OCI-LY7 (cell line): ENCODE measurements at regions not wholly inside any gene's neighbourhood (a gene's known extent, or its start where the extent isn't known, plus 50 kb on each side); places are given as distances from the start of the nearest gene placed in this dataset.

Experiments used
- BruUV-seq: library from RNA; stranded (reverse); fragments of 400-500 nt; replicated peaks from 2 replicates; lab custom pipeline; 2021; lab: Mats Ljungman, UMichigan
- CTCF ChIA-PET: fragments of 300-600 bp; sonication (Branson Sonifier 250); formaldehyde crosslinking; loops from one replicate; lab custom pipeline; 2022; ENCODE audit warnings: antibody characterized with exemption; ENCODE audit not compliant: unreplicated experiment; lab: Charles Lee
- POLR2A ChIA-PET: fragments of 300-600 bp; sonication (Branson Sonifier 250); formaldehyde crosslinking; loops from one replicate; lab custom pipeline; 2022; ENCODE audit warnings: antibody characterized with exemption; lab: Charles Lee
- DNase-seq: peaks from one replicate; pipeline ENCODE4 v3.0.0-alpha.2; 2015; ENCODE audit warnings: low spot score
- H2AFZ ChIP-seq: fragments of 200-600 bp; sonication (generic), shearing (Covaris generic); 2 replicates; pipeline ENCODE4 v1.6.1; 2014; ENCODE audit warnings: mild to moderate bottlenecking, antibody characterized with exemption, low read length, moderate library complexity
- H3K27ac ChIP-seq: fragments of 200-600 bp; sonication (generic); 2 replicates; pipeline ENCODE4 v1.5.1; 2014; ENCODE audit warnings: mixed run types, low read depth, mild to moderate bottlenecking, moderate library complexity, low read length, inconsistent platforms; ENCODE audit not compliant: poor library complexity, severe bottlenecking
- H3K36me3 ChIP-seq: fragments of 200-600 bp; sonication (generic); 2 replicates; pipeline ENCODE4 v1.6.1; 2014; ENCODE audit warnings: mild to moderate bottlenecking, antibody characterized with exemption, low read length, moderate library complexity, mixed read lengths; ENCODE audit not compliant: insufficient read depth
- H3K4me1 ChIP-seq: fragments of 200-600 bp; sonication (generic); 2 replicates; pipeline ENCODE4 v1.5.1; 2014; ENCODE audit warnings: mild to moderate bottlenecking, low read length; ENCODE audit not compliant: insufficient read depth, poor library complexity, severe bottlenecking
- H3K4me2 ChIP-seq: fragments of 200-600 bp; sonication (generic); 2 replicates; pipeline ENCODE4 v1.6.1; 2014; ENCODE audit warnings: mild to moderate bottlenecking, low read length
- H3K4me3 ChIP-seq: fragments of 200-600 bp; sonication (generic); 2 replicates; pipeline ENCODE4 v1.5.1; 2014; ENCODE audit warnings: mild to moderate bottlenecking, low read depth, low read length; ENCODE audit not compliant: poor library complexity, severe bottlenecking
- H3K79me2 ChIP-seq: fragments of 200-600 bp; sonication (generic); 2 replicates; pipeline ENCODE4 v1.6.1; 2016; ENCODE audit warnings: low read depth, mild to moderate bottlenecking, low read length, moderate library complexity, mixed read lengths; ENCODE audit not compliant: insufficient read depth
- H3K9me2 ChIP-seq: fragments of 200-600 bp; sonication (generic); 2 replicates; pipeline ENCODE4 v1.6.1; 2016; ENCODE audit warnings: mild to moderate bottlenecking, low read length, mixed read lengths; ENCODE audit not compliant: insufficient read depth
- H3K9me3 ChIP-seq: fragments of 200-600 bp; sonication (generic); 2 replicates; pipeline ENCODE4 v1.6.1; 2014; ENCODE audit warnings: mild to moderate bottlenecking, mixed run types, low read length, mixed read lengths
- H4K20me1 ChIP-seq: fragments of 200-600 bp; sonication (generic); 2 replicates; pipeline ENCODE4 v1.6.1; 2014; ENCODE audit warnings: mild to moderate bottlenecking, antibody characterized with exemption, low read length, moderate library complexity, mixed read lengths; ENCODE audit not compliant: insufficient read depth
- EZH2phosphoT487 ChIP-seq: fragments of 200-600 bp; sonication (generic); IDR thresholded peaks from 2 replicates; pipeline ENCODE4 v1.6.1; 2018; ENCODE audit warnings: low read depth, borderline replicate concordance, mild to moderate bottlenecking, mixed run types, antibody characterized with exemption, low read length, moderate library complexity, mixed read lengths
- intact Hi-C: fragments of 100-400 bp; cut with micrococcal nuclease; formaldehyde crosslinking; loops from one replicate; pipeline ENCODE4 v1.10.0; 2022; ENCODE audit not compliant: unreplicated experiment
- TF ChIP-seq, protein P1 (sequence below): fragments of 200-600 bp; sonication (generic); conservative IDR thresholded peaks from 2 replicates; pipeline ENCODE4 v1.5.1; 2014; ENCODE audit warnings: mild to moderate bottlenecking, antibody characterized with exemption, low read length, moderate library complexity, mixed read lengths

DNA sequence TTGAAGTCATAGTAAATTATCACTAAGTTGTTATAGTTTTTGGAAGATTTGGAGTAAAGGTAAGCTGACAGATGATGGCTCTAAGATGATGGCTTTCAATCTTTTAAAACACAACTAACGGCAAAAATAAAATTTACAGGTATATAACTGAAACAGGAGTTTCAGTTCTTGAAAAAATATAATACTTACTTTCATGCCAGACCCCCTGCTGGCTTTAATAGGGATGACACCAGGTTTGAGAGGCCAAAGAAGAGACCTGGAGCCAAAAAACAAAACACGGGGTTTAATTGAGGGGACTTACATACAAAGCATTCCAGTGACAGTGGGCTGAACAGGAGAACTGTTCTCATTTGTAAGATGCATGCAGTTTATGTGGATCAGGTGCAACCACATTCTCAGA is 301.7 kb upstream of the PCSK5 start:
- BruUV-seq: no TSS peak
- Histone ChIP-seq H3K79me2 (no peaks in the 10 kb centered on the region), H3K9me3 (no peaks in the 10 kb centered on the region), H2AFZ (peak overlapping the region; percentile 15; the same call in 1 of the 2 replicates), H3K4me3 (no peak overlapping the region), H3K9me2 (no peaks in the 10 kb centered on the region), H4K20me1 (no peaks in the 10 kb centered on the region), H3K36me3 (no peaks in the 10 kb centered on the region), H3K27ac (no peak overlapping the region), H3K4me2 (peak overlapping the region; percentile 23; the same call in 1 of the 2 replicates), H3K4me1 (no peaks in the 10 kb centered on the region)
- intact Hi-C loops: no loop called here
- peak; percentile 37 for DNase-seq
- TF ChIP-seq, protein P1, sequence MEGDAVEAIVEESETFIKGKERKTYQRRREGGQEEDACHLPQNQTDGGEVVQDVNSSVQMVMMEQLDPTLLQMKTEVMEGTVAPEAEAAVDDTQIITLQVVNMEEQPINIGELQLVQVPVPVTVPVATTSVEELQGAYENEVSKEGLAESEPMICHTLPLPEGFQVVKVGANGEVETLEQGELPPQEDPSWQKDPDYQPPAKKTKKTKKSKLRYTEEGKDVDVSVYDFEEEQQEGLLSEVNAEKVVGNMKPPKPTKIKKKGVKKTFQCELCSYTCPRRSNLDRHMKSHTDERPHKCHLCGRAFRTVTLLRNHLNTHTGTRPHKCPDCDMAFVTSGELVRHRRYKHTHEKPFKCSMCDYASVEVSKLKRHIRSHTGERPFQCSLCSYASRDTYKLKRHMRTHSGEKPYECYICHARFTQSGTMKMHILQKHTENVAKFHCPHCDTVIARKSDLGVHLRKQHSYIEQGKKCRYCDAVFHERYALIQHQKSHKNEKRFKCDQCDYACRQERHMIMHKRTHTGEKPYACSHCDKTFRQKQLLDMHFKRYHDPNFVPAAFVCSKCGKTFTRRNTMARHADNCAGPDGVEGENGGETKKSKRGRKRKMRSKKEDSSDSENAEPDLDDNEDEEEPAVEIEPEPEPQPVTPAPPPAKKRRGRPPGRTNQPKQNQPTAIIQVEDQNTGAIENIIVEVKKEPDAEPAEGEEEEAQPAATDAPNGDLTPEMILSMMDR: peak; percentile 75
- no peak for TF ChIP-seq EZH2phosphoT487
- ChIA-PET CTCF (no interaction called here), POLR2A (interaction anchor here (0.6 kb wide), 1 partner anchor 909 kb away, joined by 3 read pairs; no protein-coding TSS in a partner anchor)

GRCh38 chr9:75589497-75589896 is 301.0 kb upstream of the PCSK5 start:
- no peak for TF ChIP-seq EZH2phosphoT487
- TF ChIP-seq, protein P1: no peak
- no peaks in the 10 kb centered on the region for H3K36me3 ChIP-seq
- no peaks in the 10 kb centered on the region for H3K79me2 ChIP-seq
- intact Hi-C loops: no loop called here
- H3K9me2 ChIP-seq: no peaks in the 10 kb centered on the region
- no peak overlapping the region for H2AFZ ChIP-seq
- H3K4me3 ChIP-seq: no peak overlapping the region
- POLR2A ChIA-PET: no interaction called here
- no peak overlapping the region for H3K4me2 ChIP-seq
- no peaks in the 10 kb centered on the region for H4K20me1 ChIP-seq
- no peak for DNase-seq
- no peak overlapping the region for H3K27ac ChIP-seq
- no peaks in the 10 kb centered on the region for H3K9me3 ChIP-seq
- BruUV-seq: no TSS peak
- CTCF ChIA-PET: no interaction called here
- H3K4me1 ChIP-seq: no peaks in the 10 kb centered on the region

DNA sequence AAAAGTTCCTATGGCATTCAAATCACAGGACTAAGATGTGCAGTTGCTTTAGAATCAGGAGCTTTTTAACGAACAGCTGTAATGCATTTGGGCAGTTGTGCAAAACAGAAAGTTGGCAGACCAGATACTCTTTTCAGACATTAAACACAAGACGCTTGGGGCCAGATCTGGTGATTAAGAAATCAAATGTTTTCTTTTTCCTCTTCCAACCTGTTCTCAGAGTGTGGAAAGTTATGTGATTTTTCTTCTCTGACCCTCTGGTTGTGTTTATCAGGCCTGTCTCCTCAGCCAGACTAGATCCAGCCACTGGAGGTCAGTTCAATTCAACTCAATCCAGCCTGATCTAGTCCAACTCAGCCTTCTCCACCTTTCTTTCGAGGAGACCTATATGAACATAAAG is 298.5 kb upstream of the PCSK5 start:
- Histone ChIP-seq H3K4me2 (no peak overlapping the region), H4K20me1 (no peaks in the 10 kb centered on the region), H3K27ac (no peak overlapping the region), H3K9me3 (no peaks in the 10 kb centered on the region), H3K36me3 (no peaks in the 10 kb centered on the region), H3K9me2 (no peaks in the 10 kb centered on the region), H3K79me2 (no peaks in the 10 kb centered on the region), H3K4me3 (no peak overlapping the region), H3K4me1 (no peaks in the 10 kb centered on the region), H2AFZ (0 out of 2 replicates have a peak overlapping the region, but pooled peaks have one; percentile 10)
- TF ChIP-seq, protein P1: no peak
- CTCF ChIA-PET: no interaction called here
- no TSS peak for BruUV-seq
- DNase-seq: no peak
- intact Hi-C loops: no loop called here
- POLR2A ChIA-PET: no interaction called here
